ENCODE measurements at regions not wholly inside any gene's neighbourhood (a gene's known extent, or its start where the extent isn't known, plus 50 kb on each side); places are given as distances from the start of the nearest gene placed in this dataset.

- H3K4me2 ChIP-seq (ENCODE audit: low read length), result no peak overlapping the region
- no peak overlapping the region for H3K9ac ChIP-seq (ENCODE audit: low read depth, low read length)
- peaks cover 11% of the 10 kb centered on the region for H3K27me3 ChIP-seq (ENCODE audit: control insufficient read depth, insufficient read depth, low read length)
- H3K36me3 ChIP-seq (ENCODE audit: insufficient read depth, low read length), result no peaks in the 10 kb centered on the region
- no peaks in the 10 kb centered on the region for H3K9me3 ChIP-seq (replicated peaks; ENCODE audit: low read length)
- no peaks in the 10 kb centered on the region for H3K4me1 ChIP-seq (ENCODE audit: control insufficient read depth, insufficient read depth, low read length)
- no peak overlapping the region for H3K4me3 ChIP-seq (ENCODE audit: low read length)
Measured at GRCh38 chr11:69240332-69241074, 53.5 kb upstream of the MYEOV start.

GRCh38 chr11:69241075-69241740 lies 52.7 kb upstream of the MYEOV start:
- no peak overlapping the region for H3K4me3 ChIP-seq (ENCODE audit: low read length)
- no peaks in the 10 kb centered on the region for H3K36me3 ChIP-seq (ENCODE audit: insufficient read depth, low read length)
- H3K9ac ChIP-seq (ENCODE audit: low read depth, low read length), result no peak overlapping the region
- H3K9me3 ChIP-seq (replicated peaks; ENCODE audit: low read length), result no peaks in the 10 kb centered on the region
- peaks cover 10% of the 10 kb centered on the region for H3K27me3 ChIP-seq (ENCODE audit: control insufficient read depth, insufficient read depth, low read length)
- no peak overlapping the region for H3K4me2 ChIP-seq (ENCODE audit: low read length)
- no peaks in the 10 kb centered on the region for H3K4me1 ChIP-seq (ENCODE audit: control insufficient read depth, insufficient read depth, low read length)

- Histone ChIP-seq H3K36me3 (ENCODE audit: insufficient read depth, low read length) (no peaks in the 10 kb centered on the region), H3K4me3 (ENCODE audit: low read length) (no peak overlapping the region), H3K4me2 (ENCODE audit: low read length) (no peak overlapping the region), H3K9ac (ENCODE audit: low read depth, low read length) (no peak overlapping the region), H3K27me3 (ENCODE audit: control insufficient read depth, insufficient read depth, low read length) (peaks cover 7% of the 10 kb centered on the region), H3K9me3 (replicated peaks; ENCODE audit: low read length) (no peaks in the 10 kb centered on the region), H3K4me1 (ENCODE audit: control insufficient read depth, insufficient read depth, low read length) (no peaks in the 10 kb centered on the region)
Measured at GRCh38 chr11:69241844-69242243, 52.1 kb upstream of the MYEOV start.

- Histone ChIP-seq H3K9ac (ENCODE audit: low read depth, low read length) (no peak overlapping the region), H3K36me3 (ENCODE audit: insufficient read depth, low read length) (no peaks in the 10 kb centered on the region), H3K4me1 (ENCODE audit: control insufficient read depth, insufficient read depth, low read length) (no peaks in the 10 kb centered on the region), H3K4me3 (ENCODE audit: low read length) (no peak overlapping the region), H3K27me3 (ENCODE audit: control insufficient read depth, insufficient read depth, low read length) (peaks cover 10% of the 10 kb centered on the region), H3K9me3 (replicated peaks; ENCODE audit: low read length) (no peaks in the 10 kb centered on the region), H3K4me2 (ENCODE audit: low read length) (no peak overlapping the region)
Measured at GRCh38 chr11:69242266-69242920, 51.6 kb upstream of the MYEOV start.

GRCh38 chr11:69243496-69244200 lies 50.3 kb upstream of the MYEOV start:
- no peak overlapping the region for H3K9ac ChIP-seq (ENCODE audit: low read depth, low read length)
- H3K4me1 ChIP-seq (ENCODE audit: control insufficient read depth, insufficient read depth, low read length), result no peaks in the 10 kb centered on the region
- H3K9me3 ChIP-seq (replicated peaks; ENCODE audit: low read length), result no peaks in the 10 kb centered on the region
- no peaks in the 10 kb centered on the region for H3K36me3 ChIP-seq (ENCODE audit: insufficient read depth, low read length)
- H3K4me2 ChIP-seq (ENCODE audit: low read length), result no peak overlapping the region
- H3K4me3 ChIP-seq (ENCODE audit: low read length), result no peak overlapping the region
- H3K27me3 ChIP-seq (ENCODE audit: control insufficient read depth, insufficient read depth, low read length), result peaks cover 14% of the 10 kb centered on the region

Measured in skeletal muscle satellite cell (primary cell).